ENCODE measurements at regions not wholly inside any gene's neighbourhood (a gene's known extent, or its start where the extent isn't known, plus 50 kb on each side); places are given as distances from the start of the nearest gene placed in this dataset.
A peak's percentile ranks its signal among the peaks of the same experiment; 100 is the strongest.

GRCh38 chr20:57878786-57879424 lies 169.1 kb upstream of the PMEPA1 start:
- no peaks in the 10 kb centered on the region for H3K9me3 Mint-ChIP-seq
- no peaks in the 10 kb centered on the region for H3K36me3 Mint-ChIP-seq
- no peak overlapping the region for H3K27ac Mint-ChIP-seq
- TF ChIP-seq CTCF (conservative IDR thresholded peaks at IDR 0.05): no peak
- peaks cover 30% of the 10 kb centered on the region for H3K4me1 Mint-ChIP-seq (ENCODE audit: unreplicated experiment)
- H3K4me3 Mint-ChIP-seq: no peak overlapping the region
- H3K27me3 Mint-ChIP-seq: peaks cover 33% of the 10 kb centered on the region
- peak; percentile 43 for DNase-seq (ENCODE audit: extremely low spot score, unreplicated experiment)

- H3K27me3 Mint-ChIP-seq: peaks cover 33% of the 10 kb centered on the region
- no peak overlapping the region for H3K27ac Mint-ChIP-seq
- peaks cover 30% of the 10 kb centered on the region for H3K4me1 Mint-ChIP-seq (ENCODE audit: unreplicated experiment)
- no peaks in the 10 kb centered on the region for H3K9me3 Mint-ChIP-seq
- H3K4me3 Mint-ChIP-seq: no peak overlapping the region
- no peak for DNase-seq (ENCODE audit: extremely low spot score, unreplicated experiment)
- TF ChIP-seq CTCF (conservative IDR thresholded peaks at IDR 0.05): no peak
- H3K36me3 Mint-ChIP-seq: no peaks in the 10 kb centered on the region
These were observed 168.2 kb upstream of the PMEPA1 start for GRCh38 chr20:57877995-57878394.

- Mint-ChIP-seq H3K9me3 (no peaks in the 10 kb centered on the region), H3K27ac (no peak overlapping the region), H3K27me3 (peaks cover 33% of the 10 kb centered on the region), H3K36me3 (no peaks in the 10 kb centered on the region), H3K4me1 (ENCODE audit: unreplicated experiment) (peaks cover 30% of the 10 kb centered on the region), H3K4me3 (no peak overlapping the region)
- peak; percentile 42 for DNase-seq (ENCODE audit: extremely low spot score, unreplicated experiment)
- TF ChIP-seq CTCF (conservative IDR thresholded peaks at IDR 0.05): no peak
These were observed 167.5 kb upstream of the PMEPA1 start for GRCh38 chr20:57877131-57877824.

- Mint-ChIP-seq H3K4me1 (ENCODE audit: unreplicated experiment) (peaks cover 27% of the 10 kb centered on the region), H3K4me3 (no peak overlapping the region), H3K9me3 (no peaks in the 10 kb centered on the region), H3K27me3 (peaks cover 33% of the 10 kb centered on the region), H3K36me3 (no peaks in the 10 kb centered on the region), H3K27ac (no peak overlapping the region)
- DNase-seq (ENCODE audit: extremely low spot score, unreplicated experiment): peak; percentile 44
- TF ChIP-seq CTCF (conservative IDR thresholded peaks at IDR 0.05): no peak
These were observed 166.3 kb upstream of the PMEPA1 start for GRCh38 chr20:57876163-57876562.

- no peak for TF ChIP-seq CTCF (conservative IDR thresholded peaks at IDR 0.05)
- Mint-ChIP-seq H3K36me3 (no peaks in the 10 kb centered on the region), H3K4me3 (no peak overlapping the region), H3K27me3 (peaks cover 22% of the 10 kb centered on the region), H3K4me1 (ENCODE audit: unreplicated experiment) (peaks cover 8% of the 10 kb centered on the region), H3K9me3 (no peaks in the 10 kb centered on the region), H3K27ac (no peak overlapping the region)
- no peak for DNase-seq (ENCODE audit: extremely low spot score, unreplicated experiment)
These were observed 164.3 kb upstream of the PMEPA1 start for GRCh38 chr20:57874141-57874540.

All from type B pancreatic cell (in vitro differentiated cells).